ENCODE measurements at regions not wholly inside any gene's neighbourhood (a gene's known extent, or its start where the extent isn't known, plus 50 kb on each side); places are given as distances from the start of the nearest gene placed in this dataset.

- Mint-ChIP-seq H3K4me1 (no peaks in the 10 kb centered on the region), H3K27me3 (ENCODE audit: insufficient read depth, low read depth, poor library complexity) (no peaks in the 10 kb centered on the region), H3K27ac (no peak overlapping the region), H3K9me3 (no peaks in the 10 kb centered on the region), H3K36me3 (ENCODE audit: low read depth) (no peaks in the 10 kb centered on the region), H3K4me3 (no peak overlapping the region)
- no peaks in the 10 kb centered on the region; the same call in 1 of the 2 replicates for H3K9me2 ChIP-seq (ENCODE audit: insufficient read depth)
- H3K27ac ChIP-seq (ENCODE audit: low read depth) = no peak overlapping the region
- ATAC-seq (no peak), DNase-seq (ENCODE audit: low spot score) (no peak)
- TF ChIP-seq NANOG (IDR thresholded peaks at IDR 0.05; ENCODE audit: borderline replicate concordance) (no peak), CTCF (conservative IDR thresholded peaks at IDR 0.05; ENCODE audit: low read depth in 2 of 2) (no peak), CREB1 (CRISPR knock-in tag; IDR thresholded peaks at IDR 0.05; ENCODE audit: low read depth) (no peak), ZNF114 (CRISPR knock-in tag; IDR thresholded peaks at IDR 0.05) (no peak), POLR2AphosphoS5 (IDR thresholded peaks at IDR 0.05; ENCODE audit: low read depth) (no peak), EZH2phosphoT487 (IDR thresholded peaks at IDR 0.05; ENCODE audit: unreplicated experiment) (no peak), JUNB (IDR thresholded peaks at IDR 0.05; ENCODE audit: unreplicated experiment) (no peak), STAT1 (IDR thresholded peaks at IDR 0.05; ENCODE audit: unreplicated experiment) (no peak), ZNF331 (CRISPR knock-in tag; IDR thresholded peaks at IDR 0.05; ENCODE audit: low read depth) (no peak), EZH2 (IDR thresholded peaks at IDR 0.05; ENCODE audit: low read depth, unreplicated experiment) (no peak)
- TF ChIP-seq, protein P1, sequence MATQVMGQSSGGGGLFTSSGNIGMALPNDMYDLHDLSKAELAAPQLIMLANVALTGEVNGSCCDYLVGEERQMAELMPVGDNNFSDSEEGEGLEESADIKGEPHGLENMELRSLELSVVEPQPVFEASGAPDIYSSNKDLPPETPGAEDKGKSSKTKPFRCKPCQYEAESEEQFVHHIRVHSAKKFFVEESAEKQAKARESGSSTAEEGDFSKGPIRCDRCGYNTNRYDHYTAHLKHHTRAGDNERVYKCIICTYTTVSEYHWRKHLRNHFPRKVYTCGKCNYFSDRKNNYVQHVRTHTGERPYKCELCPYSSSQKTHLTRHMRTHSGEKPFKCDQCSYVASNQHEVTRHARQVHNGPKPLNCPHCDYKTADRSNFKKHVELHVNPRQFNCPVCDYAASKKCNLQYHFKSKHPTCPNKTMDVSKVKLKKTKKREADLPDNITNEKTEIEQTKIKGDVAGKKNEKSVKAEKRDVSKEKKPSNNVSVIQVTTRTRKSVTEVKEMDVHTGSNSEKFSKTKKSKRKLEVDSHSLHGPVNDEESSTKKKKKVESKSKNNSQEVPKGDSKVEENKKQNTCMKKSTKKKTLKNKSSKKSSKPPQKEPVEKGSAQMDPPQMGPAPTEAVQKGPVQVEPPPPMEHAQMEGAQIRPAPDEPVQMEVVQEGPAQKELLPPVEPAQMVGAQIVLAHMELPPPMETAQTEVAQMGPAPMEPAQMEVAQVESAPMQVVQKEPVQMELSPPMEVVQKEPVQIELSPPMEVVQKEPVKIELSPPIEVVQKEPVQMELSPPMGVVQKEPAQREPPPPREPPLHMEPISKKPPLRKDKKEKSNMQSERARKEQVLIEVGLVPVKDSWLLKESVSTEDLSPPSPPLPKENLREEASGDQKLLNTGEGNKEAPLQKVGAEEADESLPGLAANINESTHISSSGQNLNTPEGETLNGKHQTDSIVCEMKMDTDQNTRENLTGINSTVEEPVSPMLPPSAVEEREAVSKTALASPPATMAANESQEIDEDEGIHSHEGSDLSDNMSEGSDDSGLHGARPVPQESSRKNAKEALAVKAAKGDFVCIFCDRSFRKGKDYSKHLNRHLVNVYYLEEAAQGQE (IDR thresholded peaks at IDR 0.05; ENCODE audit: unreplicated experiment) = no peak
- TF ChIP-seq, protein P2, sequence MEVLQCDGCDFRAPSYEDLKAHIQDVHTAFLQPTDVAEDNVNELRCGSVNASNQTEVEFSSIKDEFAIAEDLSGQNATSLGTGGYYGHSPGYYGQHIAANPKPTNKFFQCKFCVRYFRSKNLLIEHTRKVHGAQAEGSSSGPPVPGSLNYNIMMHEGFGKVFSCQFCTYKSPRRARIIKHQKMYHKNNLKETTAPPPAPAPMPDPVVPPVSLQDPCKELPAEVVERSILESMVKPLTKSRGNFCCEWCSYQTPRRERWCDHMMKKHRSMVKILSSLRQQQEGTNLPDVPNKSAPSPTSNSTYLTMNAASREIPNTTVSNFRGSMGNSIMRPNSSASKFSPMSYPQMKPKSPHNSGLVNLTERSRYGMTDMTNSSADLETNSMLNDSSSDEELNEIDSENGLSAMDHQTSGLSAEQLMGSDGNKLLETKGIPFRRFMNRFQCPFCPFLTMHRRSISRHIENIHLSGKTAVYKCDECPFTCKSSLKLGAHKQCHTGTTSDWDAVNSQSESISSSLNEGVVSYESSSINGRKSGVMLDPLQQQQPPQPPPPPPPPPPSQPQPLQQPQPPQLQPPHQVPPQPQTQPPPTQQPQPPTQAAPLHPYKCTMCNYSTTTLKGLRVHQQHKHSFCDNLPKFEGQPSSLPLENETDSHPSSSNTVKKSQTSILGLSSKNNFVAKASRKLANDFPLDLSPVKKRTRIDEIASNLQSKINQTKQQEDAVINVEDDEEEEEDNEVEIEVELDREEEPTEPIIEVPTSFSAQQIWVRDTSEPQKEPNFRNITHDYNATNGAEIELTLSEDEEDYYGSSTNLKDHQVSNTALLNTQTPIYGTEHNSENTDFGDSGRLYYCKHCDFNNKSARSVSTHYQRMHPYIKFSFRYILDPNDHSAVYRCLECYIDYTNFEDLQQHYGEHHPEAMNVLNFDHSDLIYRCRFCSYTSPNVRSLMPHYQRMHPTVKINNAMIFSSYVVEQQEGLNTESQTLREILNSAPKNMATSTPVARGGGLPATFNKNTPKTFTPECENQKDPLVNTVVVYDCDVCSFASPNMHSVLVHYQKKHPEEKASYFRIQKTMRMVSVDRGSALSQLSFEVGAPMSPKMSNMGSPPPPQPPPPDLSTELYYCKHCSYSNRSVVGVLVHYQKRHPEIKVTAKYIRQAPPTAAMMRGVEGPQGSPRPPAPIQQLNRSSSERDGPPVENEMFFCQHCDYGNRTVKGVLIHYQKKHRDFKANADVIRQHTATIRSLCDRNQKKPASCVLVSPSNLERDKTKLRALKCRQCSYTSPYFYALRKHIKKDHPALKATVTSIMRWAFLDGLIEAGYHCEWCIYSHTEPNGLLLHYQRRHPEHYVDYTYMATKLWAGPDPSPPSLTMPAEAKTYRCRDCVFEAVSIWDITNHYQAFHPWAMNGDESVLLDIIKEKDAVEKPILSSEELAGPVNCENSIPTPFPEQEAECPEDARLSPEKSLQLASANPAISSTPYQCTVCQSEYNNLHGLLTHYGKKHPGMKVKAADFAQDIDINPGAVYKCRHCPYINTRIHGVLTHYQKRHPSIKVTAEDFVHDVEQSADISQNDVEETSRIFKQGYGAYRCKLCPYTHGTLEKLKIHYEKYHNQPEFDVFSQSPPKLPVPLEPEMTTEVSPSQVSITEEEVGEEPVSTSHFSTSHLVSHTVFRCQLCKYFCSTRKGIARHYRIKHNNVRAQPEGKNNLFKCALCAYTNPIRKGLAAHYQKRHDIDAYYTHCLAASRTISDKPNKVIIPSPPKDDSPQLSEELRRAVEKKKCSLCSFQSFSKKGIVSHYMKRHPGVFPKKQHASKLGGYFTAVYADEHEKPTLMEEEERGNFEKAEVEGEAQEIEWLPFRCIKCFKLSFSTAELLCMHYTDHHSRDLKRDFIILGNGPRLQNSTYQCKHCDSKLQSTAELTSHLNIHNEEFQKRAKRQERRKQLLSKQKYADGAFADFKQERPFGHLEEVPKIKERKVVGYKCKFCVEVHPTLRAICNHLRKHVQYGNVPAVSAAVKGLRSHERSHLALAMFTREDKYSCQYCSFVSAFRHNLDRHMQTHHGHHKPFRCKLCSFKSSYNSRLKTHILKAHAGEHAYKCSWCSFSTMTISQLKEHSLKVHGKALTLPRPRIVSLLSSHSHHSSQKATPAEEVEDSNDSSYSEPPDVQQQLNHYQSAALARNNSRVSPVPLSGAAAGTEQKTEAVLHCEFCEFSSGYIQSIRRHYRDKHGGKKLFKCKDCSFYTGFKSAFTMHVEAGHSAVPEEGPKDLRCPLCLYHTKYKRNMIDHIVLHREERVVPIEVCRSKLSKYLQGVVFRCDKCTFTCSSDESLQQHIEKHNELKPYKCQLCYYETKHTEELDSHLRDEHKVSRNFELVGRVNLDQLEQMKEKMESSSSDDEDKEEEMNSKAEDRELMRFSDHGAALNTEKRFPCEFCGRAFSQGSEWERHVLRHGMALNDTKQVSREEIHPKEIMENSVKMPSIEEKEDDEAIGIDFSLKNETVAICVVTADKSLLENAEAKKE (CRISPR knock-in tag; IDR thresholded peaks at IDR 0.05) = no peak
- TF ChIP-seq, protein P3, sequence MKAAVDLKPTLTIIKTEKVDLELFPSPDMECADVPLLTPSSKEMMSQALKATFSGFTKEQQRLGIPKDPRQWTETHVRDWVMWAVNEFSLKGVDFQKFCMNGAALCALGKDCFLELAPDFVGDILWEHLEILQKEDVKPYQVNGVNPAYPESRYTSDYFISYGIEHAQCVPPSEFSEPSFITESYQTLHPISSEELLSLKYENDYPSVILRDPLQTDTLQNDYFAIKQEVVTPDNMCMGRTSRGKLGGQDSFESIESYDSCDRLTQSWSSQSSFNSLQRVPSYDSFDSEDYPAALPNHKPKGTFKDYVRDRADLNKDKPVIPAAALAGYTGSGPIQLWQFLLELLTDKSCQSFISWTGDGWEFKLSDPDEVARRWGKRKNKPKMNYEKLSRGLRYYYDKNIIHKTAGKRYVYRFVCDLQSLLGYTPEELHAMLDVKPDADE (IDR thresholded peaks at IDR 0.05) = no peak
- no peak overlapping the region for H2AFZ ChIP-seq
- no peaks in the 10 kb centered on the region for H3K79me2 ChIP-seq (replicated peaks; ENCODE audit: insufficient read depth)
- no peak overlapping the region for H3K4me2 ChIP-seq
- no peak overlapping the region for H3K4me3 ChIP-seq
- no peaks in the 10 kb centered on the region for H3K27me3 ChIP-seq (ENCODE audit: insufficient read depth)
- no peaks in the 10 kb centered on the region for H3F3A ChIP-seq (replicated peaks; ENCODE audit: low read depth)
- H3K4me1 ChIP-seq (ENCODE audit: insufficient read depth) = no peaks in the 10 kb centered on the region
- H4K20me1 ChIP-seq (replicated peaks; ENCODE audit: insufficient read depth) = no peaks in the 10 kb centered on the region
- H3K36me3 ChIP-seq (ENCODE audit: insufficient read depth) = no peaks in the 10 kb centered on the region
Observed at GRCh38 chr7:49407205-49407604, 366.2 kb upstream of the VWC2 start.

Measured in GM23338 (cell line).